Tibial nerve (tissue), 4 donors: ENCODE measurements at regions not wholly inside any gene's neighbourhood (a gene's known extent, or its start where the extent isn't known, plus 50 kb on each side); places are given as distances from the start of the nearest gene placed in this dataset.
"Not testable (repeated sequence)": the region's sequence is repeated elsewhere in the genome, so short reads cannot be mapped to it uniquely, and the experiment has no call there.

Experiments
- DNase-seq, 2 donors: peaks; one replicate each; pipeline ENCODE4 v3.0.0-alpha.2; 2019; ENCODE audit warnings: low spot score in 2 of 2
- H3K27ac ChIP-seq, 4 donors: fragments of 200-600 bp; sonication (generic) in 3 of 4; one replicate each; pipeline ENCODE4 v1.5.1; 2017 to 2019; ENCODE audit warnings: mild to moderate bottlenecking in 1 of 4
- H3K27me3 ChIP-seq, 2 donors: fragments of 200-600 bp; sonication (generic) in 1 of 2; one replicate each; pipeline versions ENCODE4 v1.5.1 to v1.6.0; 2017 to 2019
- H3K36me3 ChIP-seq, 3 donors: fragments of 200-600 bp; sonication (generic); one replicate each; pipeline ENCODE4 v1.5.1; 2018 to 2019
- H3K4me1 ChIP-seq, 4 donors: fragments of 200-600 bp; sonication (generic) in 3 of 4; one replicate each; pipeline ENCODE4 v1.5.1; 2017 to 2019
- H3K4me3 ChIP-seq, 4 donors: fragments of 200-600 bp; sonication (generic) in 3 of 4; one replicate each; pipeline ENCODE4 v1.5.1; 2017 to 2019; ENCODE audit warnings: mild to moderate bottlenecking in 1 of 4, moderate library complexity in 1 of 4
- H3K9me3 ChIP-seq, 4 donors: fragments of 200-600 bp; sonication (generic) in 3 of 4; one replicate each; pipeline ENCODE4 v1.5.1; 2017 to 2019
- EP300 ChIP-seq, 2 donors: sonication (generic); formaldehyde crosslinking; IDR thresholded peaks; one replicate each; pipeline ENCODE4 v1.6.1; 2017; ENCODE audit warnings: antibody characterized with exemption in 2 of 2, mild to moderate bottlenecking in 1 of 2
- POLR2A ChIP-seq, 2 donors: fragments of 450-650 bp; IDR thresholded peaks; one replicate each; pipeline ENCODE4 v1.6.1; 2017; ENCODE audit warnings: antibody characterized with exemption in 2 of 2, mild to moderate bottlenecking in 2 of 2, moderate library complexity in 2 of 2
- WGBS, 2 donors: methylation state at CpG; one replicate each; pipeline ENCODE4 v1.1.5; 2018; 5-methylcytosine and 5-hydroxymethylcytosine counted together
- TF ChIP-seq, protein P1 (sequence below), 5 experiments: fragments of 200-600 bp in 3 of 5; fragments of 450-650 bp in 2 of 5; sonication (generic) in 3 of 5; IDR thresholded peaks; one replicate each; pipeline ENCODE4 v1.5.1; 2016 to 2019; ENCODE audit warnings: antibody characterized with exemption in 5 of 5, mild to moderate bottlenecking in 3 of 5, moderate library complexity in 2 of 5

DNA sequence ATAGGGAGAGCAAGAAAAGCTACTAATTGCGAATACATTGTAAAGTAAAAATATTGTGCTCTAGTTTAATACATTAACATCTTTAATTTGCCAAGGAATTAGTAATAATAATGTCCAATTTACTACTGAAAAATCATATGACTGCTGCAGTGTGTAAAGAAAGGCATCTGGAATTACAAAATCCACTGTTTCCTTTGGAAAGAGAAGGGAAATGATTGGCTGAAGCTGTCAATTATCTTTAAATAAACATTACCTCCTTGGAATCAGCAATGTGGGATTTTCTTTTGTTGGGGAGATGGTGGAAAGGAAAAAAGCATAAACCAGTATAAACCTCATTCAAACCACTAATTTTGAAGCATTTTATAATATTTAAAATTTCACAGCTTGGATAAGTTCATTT, 276.0 kb downstream of the MAP2K6 start:
- TF ChIP-seq POLR2A (IDR thresholded peaks at IDR 0.05) = no peak
- TF ChIP-seq, protein P1, sequence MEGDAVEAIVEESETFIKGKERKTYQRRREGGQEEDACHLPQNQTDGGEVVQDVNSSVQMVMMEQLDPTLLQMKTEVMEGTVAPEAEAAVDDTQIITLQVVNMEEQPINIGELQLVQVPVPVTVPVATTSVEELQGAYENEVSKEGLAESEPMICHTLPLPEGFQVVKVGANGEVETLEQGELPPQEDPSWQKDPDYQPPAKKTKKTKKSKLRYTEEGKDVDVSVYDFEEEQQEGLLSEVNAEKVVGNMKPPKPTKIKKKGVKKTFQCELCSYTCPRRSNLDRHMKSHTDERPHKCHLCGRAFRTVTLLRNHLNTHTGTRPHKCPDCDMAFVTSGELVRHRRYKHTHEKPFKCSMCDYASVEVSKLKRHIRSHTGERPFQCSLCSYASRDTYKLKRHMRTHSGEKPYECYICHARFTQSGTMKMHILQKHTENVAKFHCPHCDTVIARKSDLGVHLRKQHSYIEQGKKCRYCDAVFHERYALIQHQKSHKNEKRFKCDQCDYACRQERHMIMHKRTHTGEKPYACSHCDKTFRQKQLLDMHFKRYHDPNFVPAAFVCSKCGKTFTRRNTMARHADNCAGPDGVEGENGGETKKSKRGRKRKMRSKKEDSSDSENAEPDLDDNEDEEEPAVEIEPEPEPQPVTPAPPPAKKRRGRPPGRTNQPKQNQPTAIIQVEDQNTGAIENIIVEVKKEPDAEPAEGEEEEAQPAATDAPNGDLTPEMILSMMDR (IDR thresholded peaks at IDR 0.05) = no peak
- no peak overlapping the region for H3K27ac ChIP-seq
- peaks cover 0 to 15% (median 0%) of the 10 kb centered on the region in 4 donors for H3K9me3 ChIP-seq
- no peaks in the 10 kb centered on the region for H3K27me3 ChIP-seq
- DNase-seq = no peak
- H3K4me1 ChIP-seq = no peaks in the 10 kb centered on the region
- H3K4me3 ChIP-seq = no peak overlapping the region
- no peaks in the 10 kb centered on the region for H3K36me3 ChIP-seq
- 95 to 98% methylated on average over 1 of the region's 1 CpG for WGBS, 2 donors

DNA sequence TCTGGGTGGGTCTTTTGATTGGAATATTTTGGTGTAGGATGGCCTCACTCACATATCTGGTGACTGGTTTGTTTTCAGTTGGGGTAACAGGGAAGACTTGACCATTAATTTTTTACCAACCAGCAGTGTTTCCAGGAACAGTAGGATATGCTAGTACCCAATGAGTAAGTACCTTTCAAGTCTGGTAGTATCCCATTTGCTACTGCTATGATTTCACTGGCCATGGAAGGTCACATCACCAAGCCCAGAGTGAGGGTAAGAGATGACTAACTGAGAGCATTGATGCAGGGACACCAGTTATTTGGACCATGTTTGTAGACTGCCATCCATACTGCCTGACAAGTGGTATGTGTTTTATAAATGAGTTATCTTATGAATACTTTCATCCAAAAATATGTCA, 277.7 kb downstream of the MAP2K6 start:
- H3K36me3 ChIP-seq = no peaks in the 10 kb centered on the region
- H3K27ac ChIP-seq = no peak overlapping the region
- H3K9me3 ChIP-seq = peaks cover 0 to 9% (median 0%) of the 10 kb centered on the region in 4 donors
- TF ChIP-seq, protein P1 (IDR thresholded peaks at IDR 0.05) = no peak
- no peak for TF ChIP-seq EP300 (IDR thresholded peaks at IDR 0.05)
- no peak for TF ChIP-seq POLR2A (IDR thresholded peaks at IDR 0.05)
- DNase-seq = no peak
- no peaks in the 10 kb centered on the region for H3K4me1 ChIP-seq
- H3K4me3 ChIP-seq = no peak overlapping the region
- no peaks in the 10 kb centered on the region for H3K27me3 ChIP-seq

- no peaks in the 10 kb centered on the region for H3K4me1 ChIP-seq
Measured at GRCh38 chr17:69695646-69696045, 281.1 kb downstream of the MAP2K6 start.

GRCh38 chr17:69696650-69697049, 282.2 kb downstream of the MAP2K6 start:
- TF ChIP-seq POLR2A (IDR thresholded peaks at IDR 0.05) (no peak), EP300 (IDR thresholded peaks at IDR 0.05) (no peak)
- TF ChIP-seq, protein P1 (IDR thresholded peaks at IDR 0.05) = no peak
- Histone ChIP-seq H3K4me1 (no peaks in the 10 kb centered on the region), H3K27ac (no peak overlapping the region), H3K36me3 (no peaks in the 10 kb centered on the region), H3K4me3 (no peak overlapping the region), H3K9me3 (peaks cover 0 to 13% (median 0%) of the 10 kb centered on the region in 4 donors), H3K27me3 (no peaks in the 10 kb centered on the region)
- 40 to 58% methylated on average over 1 of the region's 1 CpG for WGBS, 2 donors
- DNase-seq = no peak

More at GRCh38 chr17:69695646-69696045, 281.1 kb downstream of the MAP2K6 start:
- Histone ChIP-seq H3K36me3 (no peaks in the 10 kb centered on the region), H3K9me3 (peaks cover 0 to 13% (median 0%) of the 10 kb centered on the region in 4 donors), H3K4me3 (no peak overlapping the region), H3K27ac (no peak overlapping the region), H3K27me3 (no peaks in the 10 kb centered on the region)
- WGBS, 2 donors = 94% methylated on average over 7 of the region's 7 CpGs
- no peak for DNase-seq
- TF ChIP-seq, protein P1 (IDR thresholded peaks at IDR 0.05) = no peak
- TF ChIP-seq POLR2A (IDR thresholded peaks at IDR 0.05) (no peak), EP300 (IDR thresholded peaks at IDR 0.05) (no peak)

DNA sequence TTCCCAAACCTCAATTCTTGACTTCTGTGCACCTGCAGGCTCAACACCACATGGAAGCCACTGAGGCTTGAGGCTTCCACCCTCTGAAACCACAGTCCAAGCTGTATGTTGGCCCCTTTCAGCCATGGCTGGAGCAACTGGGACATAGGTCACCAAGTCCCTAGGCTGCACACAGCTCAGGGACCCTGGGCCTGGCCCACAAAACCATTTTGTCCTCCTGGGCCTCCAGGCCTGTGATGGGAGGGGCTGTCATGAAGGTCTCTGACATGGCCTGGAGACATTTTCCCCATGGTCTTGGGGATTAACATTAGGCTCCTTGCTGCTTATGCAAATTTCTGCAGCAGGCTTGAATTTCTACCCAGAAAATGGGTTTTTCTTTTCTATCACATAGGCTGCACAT, 283.9 kb downstream of the MAP2K6 start:
- not testable (repeated sequence) for H3K4me1 ChIP-seq, H3K27me3 ChIP-seq, H3K4me3 ChIP-seq, H3K36me3 ChIP-seq, H3K27ac ChIP-seq, DNase-seq
- peaks cover 0 to 13% (median 0%) of the 10 kb centered on the region in 4 donors for H3K9me3 ChIP-seq

DNA sequence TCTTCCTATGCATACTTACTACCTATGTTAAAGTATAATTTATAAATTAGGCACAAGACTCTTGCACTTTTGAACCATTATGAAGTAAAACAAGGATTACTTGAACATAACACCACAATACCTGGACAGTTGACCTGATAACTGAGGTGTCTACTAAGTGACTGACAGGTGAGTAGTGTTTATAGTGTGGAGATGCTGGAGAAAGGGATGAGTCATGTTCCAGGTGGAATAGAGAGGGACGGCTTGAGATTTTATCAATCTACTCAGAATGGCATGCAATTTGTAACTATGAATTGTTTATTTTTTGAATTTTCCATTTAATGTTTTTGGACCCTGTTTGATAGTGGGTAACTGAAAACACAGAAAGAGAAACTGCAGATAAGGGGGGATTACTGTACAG, 287.6 kb downstream of the MAP2K6 start:
- Histone ChIP-seq H3K27me3 (no peaks in the 10 kb centered on the region), H3K36me3 (no peaks in the 10 kb centered on the region), H3K4me1 (no peaks in the 10 kb centered on the region), H3K4me3 (no peak overlapping the region), H3K9me3 (peaks cover 0 to 13% (median 0%) of the 10 kb centered on the region in 4 donors), H3K27ac (no peak overlapping the region)
- DNase-seq = no peak
- 80 to 87% methylated on average over 1 of the region's 1 CpG for WGBS, 2 donors
- TF ChIP-seq POLR2A (IDR thresholded peaks at IDR 0.05) (no peak), EP300 (IDR thresholded peaks at IDR 0.05) (no peak)
- TF ChIP-seq, protein P1 (IDR thresholded peaks at IDR 0.05) = no peak
